CD8-positive, alpha-beta memory T cell (primary cell): ENCODE measurements at regions not wholly inside any gene's neighbourhood (a gene's known extent, or its start where the extent isn't known, plus 50 kb on each side); places are given as distances from the start of the nearest gene placed in this dataset.

Source experiments
- CTCF ChIA-PET: fragments of 350-600 bp; sonication (Branson Sonifier 250); formaldehyde crosslinking; loops from one replicate; lab custom pipeline; 2021; ENCODE audit warnings: antibody characterized with exemption; lab: Charles Lee
- POLR2A ChIA-PET: fragments of 350-600 bp; sonication (Branson Sonifier 250); formaldehyde crosslinking; loops from one replicate; lab custom pipeline; 2021; ENCODE audit warnings: antibody characterized with exemption; lab: Charles Lee
- DNase-seq, 5 donors: peaks; one replicate each; pipeline versions ENCODE4 v3.0.0 to v3.0.0-alpha.2; 2020 to 2022; ENCODE audit warnings: mixed read lengths in 1 of 5
- H3K27ac ChIP-seq: one replicate; pipeline ENCODE4 v1.7.0; 2013; ENCODE audit warnings: low read depth, mild to moderate bottlenecking, low read length, moderate library complexity
- H3K27me3 ChIP-seq: 2 replicates; pipeline ENCODE4 v1.7.0; 2013; ENCODE audit warnings: low read length, mild to moderate bottlenecking; ENCODE audit not compliant: insufficient read depth, poor library complexity, severe bottlenecking
- H3K36me3 ChIP-seq: 2 replicates; pipeline ENCODE4 v1.7.0; 2013; ENCODE audit warnings: mild to moderate bottlenecking, low read length, moderate library complexity; ENCODE audit not compliant: insufficient read depth
- H3K4me1 ChIP-seq: 2 replicates; pipeline ENCODE4 v1.7.0; 2013; ENCODE audit warnings: mild to moderate bottlenecking, low read length, moderate library complexity; ENCODE audit not compliant: insufficient read depth
- H3K4me3 ChIP-seq: 2 replicates; pipeline ENCODE4 v1.7.0; 2013; ENCODE audit warnings: mild to moderate bottlenecking, low read length
- H3K9me3 ChIP-seq: 2 replicates; pipeline ENCODE4 v1.7.0; 2013; ENCODE audit warnings: mild to moderate bottlenecking, low read length
- H3K27ac Mint-ChIP-seq, 8 donors: one replicate each; pipeline ENCODE4 v1.8.0; 2020 to 2021; ENCODE audit warnings: mixed read lengths in 8 of 8, mild to moderate bottlenecking in 6 of 8, inconsistent platforms in 3 of 8, moderate library complexity in 3 of 8
- H3K27me3 Mint-ChIP-seq, 2 donors: one replicate each; pipeline ENCODE4 v1.8.0; 2020 to 2021; ENCODE audit warnings: mixed read lengths in 2 of 2, mild to moderate bottlenecking in 1 of 2, moderate library complexity in 1 of 2
- H3K36me3 Mint-ChIP-seq, 3 donors: one replicate each; pipeline ENCODE4 v1.8.0; 2020 to 2021; ENCODE audit warnings: mixed read lengths in 3 of 3, inconsistent platforms in 1 of 3, mild to moderate bottlenecking in 1 of 3
- H3K4me1 Mint-ChIP-seq, 3 donors: one replicate each; pipeline ENCODE4 v1.8.0; 2020 to 2021; ENCODE audit warnings: mixed read lengths in 3 of 3, inconsistent platforms in 1 of 3, mild to moderate bottlenecking in 1 of 3
- H3K4me3 Mint-ChIP-seq, 7 donors: one replicate each; pipeline ENCODE4 v1.8.0; 2020 to 2021; ENCODE audit warnings: mixed read lengths in 7 of 7, mild to moderate bottlenecking in 6 of 7, moderate library complexity in 4 of 7, inconsistent platforms in 2 of 7
- H3K9me3 Mint-ChIP-seq, 5 donors: one replicate each; pipeline ENCODE4 v1.8.0; 2020 to 2022; ENCODE audit warnings: mixed read lengths in 5 of 5, mild to moderate bottlenecking in 3 of 5, moderate library complexity in 2 of 5, inconsistent platforms in 1 of 5

- no peak overlapping the region for H3K27ac ChIP-seq
- no peak overlapping the region for H3K4me3 ChIP-seq
- ChIA-PET POLR2A (no interaction called here), CTCF (no interaction called here)
- no peaks in the 10 kb centered on the region for H3K27me3 ChIP-seq
- Mint-ChIP-seq H3K4me3 (no peak overlapping the region), H3K27ac (no peak overlapping the region), H3K4me1 (no peaks in the 10 kb centered on the region), H3K27me3 (no peaks in the 10 kb centered on the region), H3K9me3 (peaks cover 10 to 29% (median 15%) of the 10 kb centered on the region in 5 donors), H3K36me3 (no peaks in the 10 kb centered on the region)
- H3K36me3 ChIP-seq = no peaks in the 10 kb centered on the region
- DNase-seq = no peak
- H3K9me3 ChIP-seq = no peaks in the 10 kb centered on the region
- H3K4me1 ChIP-seq = no peaks in the 10 kb centered on the region
Measured at GRCh38 chr6:62344850-62345249, 58.8 kb upstream of the KHDRBS2 start.

DNA sequence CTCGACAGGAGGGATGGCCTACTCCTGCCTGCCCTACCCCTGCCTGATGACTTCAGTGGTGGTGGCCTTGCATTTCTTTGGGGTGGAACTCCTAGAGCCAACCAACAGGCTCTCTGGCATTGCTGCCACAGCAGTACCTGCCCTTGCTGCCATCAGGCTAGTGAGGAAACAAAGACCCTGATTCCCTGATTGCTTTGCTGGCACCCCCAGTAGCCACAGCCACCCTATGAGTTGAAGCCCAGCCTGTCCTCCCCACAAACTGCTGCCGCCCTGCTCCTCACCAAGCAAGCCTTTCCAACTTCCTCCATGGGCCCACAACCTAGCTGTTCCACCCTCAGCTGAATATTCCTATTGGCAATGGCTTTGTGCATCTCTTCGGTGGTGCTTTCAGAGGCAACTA lies 52.5 kb upstream of the KHDRBS2 start:
- ChIA-PET POLR2A (no interaction called here), CTCF (no interaction called here)
- no peaks in the 10 kb centered on the region for H3K36me3 ChIP-seq
- no peaks in the 10 kb centered on the region for H3K27me3 ChIP-seq
- H3K9me3 ChIP-seq = no peaks in the 10 kb centered on the region
- H3K27ac Mint-ChIP-seq = no peak overlapping the region
- DNase-seq = no peak
- no peak overlapping the region for H3K27ac ChIP-seq
- no peaks in the 10 kb centered on the region for H3K4me1 Mint-ChIP-seq
- no peak overlapping the region for H3K4me3 Mint-ChIP-seq
- no peaks in the 10 kb centered on the region for H3K4me1 ChIP-seq
- H3K4me3 ChIP-seq = no peak overlapping the region
- H3K27me3 Mint-ChIP-seq = peaks cover 0 to 2% of the 10 kb centered on the region in 2 donors
- H3K36me3 Mint-ChIP-seq = peaks cover 0 to 1% (median 0%) of the 10 kb centered on the region in 3 donors
- H3K9me3 Mint-ChIP-seq = peaks cover 0 to 26% (median 14%) of the 10 kb centered on the region in 5 donors
